T-helper 1 cell treated with Interleukin-12 subunit alpha and Interleukin-12 subunit beta and Interleukin-4 antibody, amounts not matched to agents 30 ng/mL and 1 ng/mL, for 36 hours (primary cell): ENCODE measurements at regions not wholly inside any gene's neighbourhood (a gene's known extent, or its start where the extent isn't known, plus 50 kb on each side); places are given as distances from the start of the nearest gene placed in this dataset.

ENCODE experiments used
- intact Hi-C: fragments of 100-400 bp; cut with micrococcal nuclease; formaldehyde crosslinking; loops from one replicate; pipeline ENCODE4 v1.15.1; 2024

DNA sequence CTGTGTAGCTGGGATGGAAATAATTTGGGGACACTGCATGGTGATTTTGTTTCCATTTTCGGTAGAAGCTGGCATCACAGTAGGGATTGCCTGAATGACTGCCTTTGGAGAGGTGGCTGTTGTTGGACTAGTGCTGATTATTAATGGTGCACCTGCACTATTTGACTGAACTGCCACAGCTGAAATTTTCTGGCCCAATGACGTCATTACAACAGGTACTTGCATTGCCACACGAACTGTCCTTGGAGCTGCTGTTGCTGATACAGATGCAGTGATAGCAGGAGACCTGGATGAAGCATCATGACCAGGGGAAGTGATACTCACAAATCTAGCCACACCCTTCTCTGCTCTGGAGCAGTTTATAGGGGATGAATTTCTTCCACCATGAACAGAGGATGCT is 95.6 kb upstream of the FOXC1 start:
- intact Hi-C loops: no loop called here

- intact Hi-C loops: no loop called here
Observed at GRCh38 chr6:1515280-1515679, 94.4 kb upstream of the FOXC1 start.

- intact Hi-C loops: no loop called here
Observed at GRCh38 chr6:1515781-1516180, 93.9 kb upstream of the FOXC1 start.

DNA sequence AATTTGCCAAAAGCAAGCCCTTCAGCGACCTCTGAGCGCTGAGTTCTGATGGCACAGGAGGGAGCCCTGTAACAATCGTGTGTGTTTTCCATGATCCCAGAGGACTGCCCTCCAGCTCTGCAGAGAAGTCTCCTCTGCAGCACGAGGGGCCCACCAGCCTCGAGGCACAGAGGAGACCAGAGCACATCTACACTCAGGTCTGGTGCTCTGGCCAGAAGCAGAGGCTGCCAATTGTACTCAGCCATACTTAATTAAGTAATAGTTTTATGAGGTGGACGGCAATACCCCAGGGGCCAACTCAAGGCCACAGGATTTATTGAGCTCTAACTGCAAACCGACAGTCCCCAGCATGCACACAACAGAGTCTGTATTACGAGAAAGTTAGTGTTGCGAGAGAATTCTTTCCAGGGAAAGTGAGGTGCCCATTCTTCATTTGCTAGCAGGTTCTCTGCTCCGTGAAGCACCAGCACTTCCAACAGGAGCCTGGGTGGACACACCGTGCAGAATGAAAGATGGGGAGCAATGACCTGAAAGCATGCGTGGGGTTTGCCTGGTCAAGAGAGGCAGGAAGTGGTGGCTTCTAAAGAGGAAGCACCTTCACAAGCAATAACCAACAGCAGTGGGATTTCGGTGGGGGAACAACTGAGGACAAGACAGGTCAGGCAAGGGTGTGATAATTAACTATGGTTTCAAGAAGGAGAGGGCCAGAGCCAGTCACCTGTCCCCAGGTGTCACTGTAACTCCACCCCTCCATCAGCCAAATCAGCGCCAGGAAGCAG is 92.8 kb upstream of the FOXC1 start:
- intact Hi-C loops: no loop called here

GRCh38 chr6:1518855-1519254 is 90.9 kb upstream of the FOXC1 start:
- intact Hi-C loops: no loop called here

DNA sequence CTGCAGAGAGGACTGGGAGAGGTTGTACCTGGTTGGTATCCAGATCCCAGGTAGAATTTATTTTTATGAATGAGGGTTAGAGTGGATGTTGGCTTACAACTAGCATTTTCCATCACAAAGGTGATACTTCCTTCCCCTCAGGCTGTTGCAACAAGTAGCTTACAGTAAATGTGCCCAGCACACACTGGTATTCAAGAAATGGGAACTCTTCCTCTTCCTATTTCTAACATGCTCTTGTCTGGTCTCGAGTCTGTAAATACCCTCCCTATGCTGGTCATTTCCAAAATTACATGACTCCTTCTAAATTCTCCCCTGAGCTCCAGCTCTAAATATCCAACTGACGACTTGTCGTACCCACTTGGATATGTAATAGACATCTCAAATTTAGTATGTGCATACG is 90.1 kb upstream of the FOXC1 start:
- intact Hi-C loops: no loop called here

GRCh38 chr6:1522779-1523178 is 86.9 kb upstream of the FOXC1 start:
- intact Hi-C loops: loop anchor here (5.0 kb wide), 1 partner anchor 580 kb away; no protein-coding TSS in a partner anchor

DNA sequence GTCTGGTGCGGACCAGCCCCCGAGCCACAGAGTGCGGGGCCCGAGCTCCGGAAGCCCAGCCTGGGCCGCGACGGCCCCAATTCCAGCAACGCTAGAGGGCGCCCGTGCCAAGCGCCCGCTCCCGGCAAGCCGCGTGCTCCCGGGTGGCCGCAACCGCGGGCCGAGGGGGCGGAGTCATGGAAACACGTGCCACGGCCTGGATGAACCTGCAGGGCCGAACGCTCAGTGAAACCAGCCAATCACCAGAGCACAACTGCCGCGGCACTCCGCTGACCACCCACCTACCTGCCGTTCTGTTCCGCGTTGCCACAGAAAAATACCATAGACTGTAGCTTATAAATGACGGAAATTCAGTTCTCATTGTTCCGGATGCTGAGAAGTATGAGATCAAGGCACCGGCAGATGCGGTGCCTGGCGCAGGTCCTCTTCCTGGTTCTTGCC is 85.7 kb upstream of the FOXC1 start:
- intact Hi-C loops: loop anchor here (1.0 to 5.0 kb wide), 2 partner anchors 28 to 578 kb away; no protein-coding TSS in a partner anchor

GRCh38 chr6:1525364-1526038 is 84.2 kb upstream of the FOXC1 start:
- intact Hi-C loops: no loop called here

GRCh38 chr6:1526398-1527072 is 83.2 kb upstream of the FOXC1 start:
- intact Hi-C loops: loop anchor here (1.0 kb wide), 1 partner anchor 9 kb away; no protein-coding TSS in a partner anchor

DNA sequence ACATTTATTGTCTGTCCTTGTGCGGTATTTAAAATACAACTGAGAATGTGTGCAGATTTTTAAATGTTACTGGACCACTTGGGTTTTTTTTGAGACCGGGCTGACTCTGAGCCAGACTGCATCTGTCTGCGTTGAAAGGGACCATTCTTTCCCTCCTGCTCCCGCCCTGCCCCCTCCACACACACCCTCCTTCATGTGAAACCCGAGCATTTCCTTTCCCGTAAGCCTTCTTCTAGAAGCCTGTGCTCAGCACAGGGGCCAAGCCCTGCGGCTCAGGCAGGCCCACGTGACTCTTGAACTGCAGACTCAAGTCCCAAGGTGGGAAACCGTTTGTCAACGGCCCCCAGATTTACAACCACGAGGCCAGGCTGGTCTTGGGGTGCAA is 82.7 kb upstream of the FOXC1 start:
- intact Hi-C loops: loop anchor here (1.0 kb wide), 1 partner anchor 8 kb away; no protein-coding TSS in a partner anchor

GRCh38 chr6:1535295-1535694 is 74.4 kb upstream of the FOXC1 start:
- intact Hi-C loops: loop anchor here (1.0 kb wide), 1 partner anchor 8 kb away; no protein-coding TSS in a partner anchor

DNA sequence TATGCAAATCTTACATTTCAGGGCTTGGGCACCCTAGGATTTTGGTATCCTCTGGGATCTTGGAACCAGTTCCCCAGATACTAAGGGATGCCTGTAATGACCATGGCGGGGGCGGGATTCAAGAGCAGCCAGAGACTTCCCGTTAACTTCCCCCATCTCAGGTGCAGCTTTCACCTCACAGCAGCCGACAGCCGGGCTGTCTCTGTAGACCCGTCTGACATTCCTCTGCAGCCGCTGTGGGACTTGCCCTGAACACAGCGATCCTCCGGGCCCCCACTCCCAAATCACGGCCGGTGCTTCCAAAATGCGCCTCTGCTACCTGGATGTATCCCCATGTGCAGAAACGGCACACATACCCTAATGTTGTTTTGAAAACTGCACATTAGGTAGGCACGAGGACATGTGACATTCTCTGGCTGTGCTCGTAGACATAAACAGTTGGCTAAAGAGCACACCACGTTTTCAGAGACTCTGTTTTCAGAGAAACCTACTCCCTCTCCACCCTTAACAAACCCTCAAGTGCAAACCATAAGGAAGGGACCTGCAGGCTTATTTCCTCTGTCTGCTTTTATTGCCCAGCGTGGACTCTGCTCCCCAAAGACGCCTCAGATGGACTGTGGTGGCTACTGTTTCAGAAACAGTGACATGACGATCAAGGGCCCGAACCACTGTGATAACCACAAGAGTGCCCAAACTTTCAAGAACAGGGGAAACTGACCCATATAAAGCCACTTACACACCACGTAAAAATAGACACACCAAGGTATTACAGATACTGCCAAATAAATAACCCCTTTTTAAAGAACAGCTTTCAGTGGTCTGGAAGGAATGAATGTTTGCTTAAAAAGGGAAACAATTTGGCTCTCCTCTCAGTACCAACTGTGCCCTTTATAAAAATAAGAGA is 72.9 kb upstream of the FOXC1 start:
- intact Hi-C loops: no loop called here

- intact Hi-C loops: no loop called here
Observed at GRCh38 chr6:1538369-1538768, 71.3 kb upstream of the FOXC1 start.

DNA sequence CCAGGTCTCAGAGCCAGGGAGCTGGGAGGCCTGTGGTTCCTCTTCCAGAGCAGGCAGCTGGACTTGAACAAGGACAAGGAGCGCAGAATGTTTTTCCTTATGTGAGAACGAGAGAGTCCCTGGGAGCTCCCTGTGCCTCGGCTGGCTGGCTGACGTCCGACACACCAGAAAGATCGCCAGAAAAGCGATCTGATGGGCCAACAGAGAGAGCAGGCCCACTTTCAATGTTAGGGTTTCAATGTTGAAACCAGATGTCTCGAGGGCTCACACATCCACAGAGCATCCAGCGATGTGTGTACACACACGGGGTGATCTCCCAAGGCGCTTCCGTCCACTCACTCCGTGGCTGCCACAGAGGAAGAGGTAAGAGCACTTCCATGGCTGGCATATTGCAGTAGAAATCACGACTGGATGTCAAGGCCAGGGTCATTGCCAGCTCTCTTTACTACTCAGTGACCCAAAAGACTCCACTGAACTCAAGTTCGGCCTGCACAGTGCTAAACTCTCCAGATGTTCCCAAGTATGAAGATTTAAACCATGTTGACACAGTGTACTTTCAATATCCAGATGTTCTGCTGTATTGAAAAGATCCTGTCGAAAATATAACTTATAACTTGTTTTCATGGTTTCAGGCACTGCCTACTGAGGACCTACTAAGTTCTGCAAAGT is 70.8 kb upstream of the FOXC1 start:
- intact Hi-C loops: no loop called here

GRCh38 chr6:1540864-1541521 is 68.7 kb upstream of the FOXC1 start:
- intact Hi-C loops: no loop called here

DNA sequence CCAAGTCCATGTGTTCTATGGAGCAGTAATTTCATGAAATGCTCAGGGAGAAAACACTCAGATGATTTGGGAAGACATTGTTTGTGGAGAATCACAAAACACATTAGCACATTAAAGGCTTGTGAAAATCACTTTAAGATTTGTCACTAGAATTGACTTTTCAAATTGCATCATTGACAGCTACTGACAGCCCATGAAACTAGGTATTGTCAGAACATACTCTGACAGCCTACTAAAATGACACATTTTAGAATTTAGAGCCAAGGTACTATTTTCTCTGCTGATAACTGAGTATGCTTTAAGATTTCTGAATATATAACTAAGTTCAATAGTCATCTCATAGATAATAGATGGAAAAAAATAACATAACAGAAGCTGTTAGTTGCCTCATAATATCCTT is 67.4 kb upstream of the FOXC1 start:
- intact Hi-C loops: no loop called here

DNA sequence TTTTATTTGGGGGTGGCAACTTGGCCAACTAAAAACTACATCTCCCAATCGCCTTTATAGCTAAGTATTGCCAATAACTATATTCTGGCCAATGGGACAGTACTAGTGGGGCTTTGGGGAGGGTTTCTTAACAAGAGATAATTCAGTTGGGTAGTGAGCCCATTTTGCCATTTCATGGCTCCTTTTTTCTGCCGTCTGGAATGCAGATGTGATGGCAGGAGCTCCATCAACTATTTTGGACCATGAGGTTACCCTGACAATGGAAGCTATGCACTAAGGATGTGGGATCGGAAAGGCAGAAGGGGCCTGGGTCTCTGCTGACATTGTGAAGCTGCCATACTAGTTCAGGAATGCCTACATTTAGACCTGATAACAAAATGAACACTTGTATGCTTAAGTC is 67.0 kb upstream of the FOXC1 start:
- intact Hi-C loops: no loop called here

DNA sequence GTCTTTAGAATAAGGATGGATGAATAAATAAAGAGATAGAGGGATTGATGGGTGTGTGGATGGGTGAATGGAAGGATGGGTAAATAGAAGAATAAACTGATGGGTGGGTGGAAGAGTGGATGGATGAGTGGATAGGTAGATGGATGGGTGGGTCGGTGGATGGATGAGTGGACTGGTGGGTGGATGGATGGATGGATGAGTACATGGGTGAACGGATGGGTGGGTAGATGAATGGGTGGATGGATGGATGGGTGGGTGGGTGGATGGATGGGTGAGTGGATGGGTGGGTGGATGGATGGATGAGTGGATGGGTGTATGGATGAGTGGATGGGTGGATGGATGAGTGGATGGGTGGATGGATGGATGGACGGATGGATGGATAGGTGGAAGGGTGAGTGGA is 65.7 kb upstream of the FOXC1 start:
- intact Hi-C loops: no loop called here

- intact Hi-C loops: no loop called here
Observed at GRCh38 chr6:1544603-1545002, 65.1 kb upstream of the FOXC1 start.
